ENCODE measurements at regions not wholly inside any gene's neighbourhood (a gene's known extent, or its start where the extent isn't known, plus 50 kb on each side); places are given as distances from the start of the nearest gene placed in this dataset.
"Not testable (repeated sequence)": the region's sequence is repeated elsewhere in the genome, so short reads cannot be mapped to it uniquely, and the experiment has no call there.

DNA sequence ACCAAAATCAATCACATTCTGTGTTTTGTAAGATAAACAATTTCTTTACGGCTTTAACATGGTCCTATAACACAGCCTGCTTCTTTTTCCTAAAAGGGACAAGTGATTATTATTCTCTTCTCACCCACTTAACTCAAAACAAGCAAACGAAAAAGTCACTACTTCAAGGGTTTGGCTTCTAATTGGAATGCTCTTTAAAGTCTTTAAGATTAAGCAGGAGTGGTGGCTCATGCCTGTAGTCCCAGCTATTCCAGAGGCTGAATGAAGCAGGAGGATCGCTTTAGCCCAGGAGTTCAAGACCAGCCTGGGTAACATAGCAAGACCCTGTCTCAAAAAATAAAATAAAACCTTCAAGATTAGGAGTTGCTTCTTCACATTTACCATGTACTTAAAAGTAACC lies 66.6 kb upstream of the CNEP1R1 start:
- intact Hi-C loops (cut with DNase I) = no loop called here
- H3K36me3 ChIP-seq = no peaks in the 10 kb centered on the region
- H3K9ac ChIP-seq (ENCODE audit: low read depth in 2 of 2, low read length in 2 of 2) = no peak overlapping the region
- no peak overlapping the region for H3K4me3 ChIP-seq
- TF ChIP-seq, protein P1, sequence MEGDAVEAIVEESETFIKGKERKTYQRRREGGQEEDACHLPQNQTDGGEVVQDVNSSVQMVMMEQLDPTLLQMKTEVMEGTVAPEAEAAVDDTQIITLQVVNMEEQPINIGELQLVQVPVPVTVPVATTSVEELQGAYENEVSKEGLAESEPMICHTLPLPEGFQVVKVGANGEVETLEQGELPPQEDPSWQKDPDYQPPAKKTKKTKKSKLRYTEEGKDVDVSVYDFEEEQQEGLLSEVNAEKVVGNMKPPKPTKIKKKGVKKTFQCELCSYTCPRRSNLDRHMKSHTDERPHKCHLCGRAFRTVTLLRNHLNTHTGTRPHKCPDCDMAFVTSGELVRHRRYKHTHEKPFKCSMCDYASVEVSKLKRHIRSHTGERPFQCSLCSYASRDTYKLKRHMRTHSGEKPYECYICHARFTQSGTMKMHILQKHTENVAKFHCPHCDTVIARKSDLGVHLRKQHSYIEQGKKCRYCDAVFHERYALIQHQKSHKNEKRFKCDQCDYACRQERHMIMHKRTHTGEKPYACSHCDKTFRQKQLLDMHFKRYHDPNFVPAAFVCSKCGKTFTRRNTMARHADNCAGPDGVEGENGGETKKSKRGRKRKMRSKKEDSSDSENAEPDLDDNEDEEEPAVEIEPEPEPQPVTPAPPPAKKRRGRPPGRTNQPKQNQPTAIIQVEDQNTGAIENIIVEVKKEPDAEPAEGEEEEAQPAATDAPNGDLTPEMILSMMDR (IDR thresholded peaks at IDR 0.05) = no peak
- H3K27ac ChIP-seq = no peak overlapping the region
- H3K9me3 ChIP-seq = no peaks in the 10 kb centered on the region
- no peaks in the 10 kb centered on the region for H3K27me3 ChIP-seq
- no peak for DNase-seq
- H3K4me1 ChIP-seq = no peaks in the 10 kb centered on the region

DNA sequence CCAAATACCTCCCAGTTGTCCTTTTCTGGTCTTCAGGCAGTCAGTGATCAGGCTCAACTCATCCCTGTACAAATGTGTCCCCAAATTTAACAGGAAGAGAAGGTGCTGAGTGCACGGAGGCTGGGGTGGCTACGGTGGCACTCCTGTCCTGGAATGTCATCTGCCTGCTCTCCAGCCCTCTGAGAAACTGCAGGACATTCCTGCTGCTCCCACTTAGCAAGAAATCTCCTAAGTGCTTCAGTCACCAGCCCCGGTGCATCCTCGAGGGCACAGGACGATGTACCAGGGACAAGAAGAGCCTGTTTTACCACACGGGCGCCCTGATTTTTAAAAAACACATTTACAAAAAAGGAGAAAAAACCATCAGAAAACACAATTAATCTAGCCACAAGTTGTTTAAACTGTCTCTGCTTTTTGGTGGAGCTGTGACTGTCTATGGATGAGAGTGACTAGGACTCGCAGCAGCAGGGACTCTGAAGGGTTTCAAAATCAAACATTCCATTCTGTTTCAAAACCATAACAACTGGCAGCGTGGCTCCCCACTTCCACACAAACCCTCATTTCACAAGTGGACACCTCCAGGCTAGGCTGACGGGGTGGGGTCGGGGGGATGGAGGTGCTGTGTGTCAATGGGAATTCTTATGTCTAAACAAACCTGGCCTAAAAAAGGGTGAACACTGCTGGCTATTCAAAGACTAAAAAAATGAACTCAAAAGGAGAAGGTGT lies 65.3 kb upstream of the CNEP1R1 start:
- H3K4me1 ChIP-seq = no peaks in the 10 kb centered on the region
- no peaks in the 10 kb centered on the region for H3K27me3 ChIP-seq
- no peak overlapping the region for H3K9ac ChIP-seq (ENCODE audit: low read depth in 2 of 2, low read length in 2 of 2)
- H3K27ac ChIP-seq = no peak overlapping the region
- no peak for DNase-seq
- intact Hi-C loops (cut with DNase I) = loop anchor here (5.0 kb wide), 1 partner anchor 63 kb away; no protein-coding TSS in a partner anchor
- no peak overlapping the region for H3K4me3 ChIP-seq
- TF ChIP-seq, protein P1 (IDR thresholded peaks at IDR 0.05) = no peak
- no peaks in the 10 kb centered on the region for H3K9me3 ChIP-seq
- H3K36me3 ChIP-seq = no peaks in the 10 kb centered on the region

DNA sequence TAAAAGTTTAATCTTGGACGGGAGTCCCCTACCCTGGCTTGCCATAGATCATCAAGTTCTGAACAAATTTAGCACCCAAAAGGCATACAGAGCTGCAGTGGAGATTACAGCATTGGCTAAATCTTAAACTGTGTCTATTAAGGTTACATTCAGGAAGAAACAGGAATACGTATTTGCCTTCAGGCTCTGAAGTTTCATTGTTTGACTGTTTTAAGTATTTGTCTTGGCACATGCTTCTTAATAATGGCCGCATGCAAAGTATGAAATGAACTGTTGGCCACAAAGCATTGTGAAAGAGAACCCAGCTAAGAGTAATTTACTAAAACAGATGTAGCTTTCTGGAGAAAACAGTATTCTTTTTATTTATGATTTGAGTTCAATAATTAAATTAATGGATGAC lies 63.9 kb upstream of the CNEP1R1 start:
- Histone ChIP-seq H3K36me3 (no peaks in the 10 kb centered on the region), H3K9me3 (no peaks in the 10 kb centered on the region), H3K4me1 (no peaks in the 10 kb centered on the region), H3K9ac (ENCODE audit: low read depth in 2 of 2, low read length in 2 of 2) (no peak overlapping the region), H3K27ac (no peak overlapping the region), H3K27me3 (no peaks in the 10 kb centered on the region), H3K4me3 (no peak overlapping the region)
- intact Hi-C loops (cut with DNase I) = loop anchor here (5.0 kb wide), 1 partner anchor 61 kb away; no protein-coding TSS in a partner anchor
- no peak for DNase-seq
- TF ChIP-seq, protein P1 (IDR thresholded peaks at IDR 0.05) = no peak

DNA sequence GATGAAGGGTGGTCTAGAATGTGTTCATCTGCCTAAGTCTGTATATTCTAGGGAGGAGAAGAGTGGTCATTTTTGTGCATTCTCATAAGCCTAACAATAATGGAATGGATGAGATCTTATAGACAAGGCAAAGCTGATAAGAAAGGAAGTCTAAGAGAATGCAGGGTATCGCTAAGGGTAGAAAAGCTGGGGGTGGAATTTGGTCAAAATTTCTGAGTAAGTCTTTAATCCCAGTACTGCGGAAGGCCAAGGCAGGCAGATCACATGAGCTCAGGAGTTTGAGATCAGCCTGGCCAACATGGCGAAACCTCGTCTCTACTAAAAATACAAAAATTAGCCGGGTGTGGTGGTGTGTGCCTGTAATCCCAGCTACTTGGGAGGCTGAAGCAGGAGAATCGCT lies 62.5 kb upstream of the CNEP1R1 start:
- intact Hi-C loops (cut with DNase I) = loop anchor here (5.0 kb wide), 1 partner anchor 60 kb away; no protein-coding TSS in a partner anchor

DNA sequence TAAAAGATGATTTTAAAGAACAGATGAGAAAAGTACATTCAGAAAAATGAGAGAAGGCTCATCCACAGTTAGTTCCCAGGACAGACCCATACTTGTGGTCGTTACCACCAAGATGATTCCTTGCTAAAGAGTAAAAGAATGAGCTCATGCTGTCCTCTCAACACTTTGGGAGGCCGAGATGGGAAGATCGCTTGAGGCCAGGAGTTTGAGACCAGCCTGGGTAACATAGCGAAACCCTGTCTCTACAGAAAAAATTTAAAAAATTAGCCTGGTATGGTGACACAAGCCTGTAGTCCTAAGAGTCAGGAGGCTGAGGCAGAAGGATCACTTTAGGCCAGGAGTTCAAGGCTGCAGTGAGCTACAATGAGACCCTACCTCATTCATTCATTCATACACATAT lies 60.7 kb upstream of the CNEP1R1 start:
- H3K36me3 ChIP-seq = no peaks in the 10 kb centered on the region
- H3K27ac ChIP-seq = no peak overlapping the region
- DNase-seq = no peak
- no peaks in the 10 kb centered on the region for H3K27me3 ChIP-seq
- no peaks in the 10 kb centered on the region for H3K4me1 ChIP-seq
- H3K9ac ChIP-seq (ENCODE audit: low read depth in 2 of 2, low read length in 2 of 2) = no peak overlapping the region
- H3K9me3 ChIP-seq = no peaks in the 10 kb centered on the region
- no peak overlapping the region for H3K4me3 ChIP-seq
- TF ChIP-seq, protein P1 (IDR thresholded peaks at IDR 0.05) = no peak
- intact Hi-C loops (cut with DNase I) = loop anchor here (5.0 kb wide), 1 partner anchor 58 kb away; no protein-coding TSS in a partner anchor

More for the DNA sequence above, 62.5 kb upstream of the CNEP1R1 start:
- H3K9me3 ChIP-seq; H3K27me3 ChIP-seq; DNase-seq; H3K27ac ChIP-seq; H3K4me1 ChIP-seq; H3K4me3 ChIP-seq; H3K9ac ChIP-seq (ENCODE audit: low read depth in 2 of 2, low read length in 2 of 2); H3K36me3 ChIP-seq: not testable (repeated sequence)

DNA sequence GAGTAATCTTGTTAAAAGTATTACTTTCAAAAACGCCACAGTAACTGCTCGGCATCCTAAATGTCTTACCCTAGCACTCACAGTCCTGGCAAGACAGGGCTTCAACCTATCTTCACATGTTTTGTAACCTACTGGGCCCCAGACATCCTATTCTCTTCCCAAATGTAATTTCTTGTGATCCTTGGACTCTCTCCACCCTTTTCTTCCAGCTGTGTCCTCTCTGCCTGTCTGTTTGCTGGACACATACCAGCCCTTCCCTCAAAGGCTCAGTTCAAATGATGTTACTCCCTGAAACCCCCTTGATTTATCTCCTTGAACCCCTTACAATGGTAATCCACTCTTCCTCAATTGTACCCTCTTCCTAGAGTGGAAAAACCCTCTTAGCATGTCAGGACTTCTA lies 60.1 kb upstream of the CNEP1R1 start:
- Histone ChIP-seq H3K4me1 (no peaks in the 10 kb centered on the region), H3K27ac (no peak overlapping the region), H3K27me3 (no peaks in the 10 kb centered on the region), H3K9ac (ENCODE audit: low read depth in 2 of 2, low read length in 2 of 2) (no peak overlapping the region), H3K4me3 (no peak overlapping the region), H3K9me3 (no peaks in the 10 kb centered on the region), H3K36me3 (no peaks in the 10 kb centered on the region)
- no peak for DNase-seq
- TF ChIP-seq, protein P1 (IDR thresholded peaks at IDR 0.05) = no peak
- intact Hi-C loops (cut with DNase I) = loop anchor here (5.0 kb wide), 1 partner anchor 57 kb away; no protein-coding TSS in a partner anchor
